ENCODE measurements at regions not wholly inside any gene's neighbourhood (a gene's known extent, or its start where the extent isn't known, plus 50 kb on each side); places are given as distances from the start of the nearest gene placed in this dataset.

DNA sequence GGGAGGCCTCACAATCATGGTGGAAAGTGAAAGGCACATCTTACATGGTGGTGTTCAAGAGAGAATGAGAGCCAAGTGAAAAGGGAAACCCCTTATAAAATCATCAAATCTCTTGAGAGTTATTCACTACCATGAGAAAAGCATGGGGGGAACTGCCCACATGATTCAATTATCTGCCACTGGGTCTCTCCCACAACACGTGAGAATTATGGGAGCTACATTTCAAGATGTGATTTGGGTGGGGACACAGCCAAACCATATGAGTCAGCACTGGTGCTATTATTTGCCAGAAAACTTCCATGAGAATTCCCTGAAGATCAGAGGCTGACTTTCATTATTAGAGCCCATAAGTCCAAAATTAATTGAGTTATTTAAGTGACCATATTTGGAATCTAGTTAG lies 1001.2 kb upstream of the POT1 start:
- no peak for DNase-seq (ENCODE audit: low read depth, low spot score)
- Histone ChIP-seq H3K9ac (ENCODE audit: control insufficient read depth, extremely low read depth, insufficient read depth, low read length) (no peak overlapping the region), H3K4me2 (ENCODE audit: control insufficient read depth, extremely low read depth, insufficient read depth, low read depth, low read length) (no peak overlapping the region), H3K9me1 (ENCODE audit: control insufficient read depth, extremely low read depth, insufficient read depth, low read length) (no peaks in the 10 kb centered on the region), H4K20me1 (ENCODE audit: control insufficient read depth, extremely low read depth, insufficient read depth, low read length) (no peaks in the 10 kb centered on the region), H3K4me3 (ENCODE audit: control insufficient read depth in 2 of 3, extremely low read depth in 1 of 3, insufficient read depth in 2 of 3, low read depth in 1 of 3, low read length in 3 of 3) (no peak overlapping the region), H3K4me1 (ENCODE audit: control insufficient read depth, extremely low read depth, insufficient read depth, low read length) (peaks cover 6% of the 10 kb centered on the region), H2AFZ (ENCODE audit: control insufficient read depth, low read length) (no peak overlapping the region), H3K27me3 (ENCODE audit: control insufficient read depth, extremely low read depth, insufficient read depth, low read length) (no peaks in the 10 kb centered on the region), H3K27ac (ENCODE audit: control insufficient read depth, insufficient read depth, low read length) (no peak overlapping the region), H3K79me2 (ENCODE audit: control insufficient read depth, insufficient read depth, low read length) (no peaks in the 10 kb centered on the region), H3K9me3 (ENCODE audit: control insufficient read depth, low read depth, low read length) (no peaks in the 10 kb centered on the region), H3K36me3 (ENCODE audit: control insufficient read depth in 2 of 2, extremely low read depth in 1 of 2, insufficient read depth in 2 of 2, low read length in 2 of 2) (no peaks in the 10 kb centered on the region)
- TF ChIP-seq CTCF (optimal IDR thresholded peaks at IDR 0.05 in 1 of 3, IDR thresholded peaks at IDR 0.05 in 1 of 3, conservative IDR thresholded peaks at IDR 0.05 in 1 of 3; ENCODE audit: extremely low read depth in 1 of 3, insufficient read depth in 2 of 3, low read length in 3 of 3) = no peak
- TF ChIP-seq EZH2 (IDR thresholded peaks at IDR 0.05; ENCODE audit: low read length) = no peak
- no peak for FAIRE-seq
- dilution Hi-C loops (cut with MboI; ENCODE audit: extremely low pct_ligation_motif_present, low sequenced_read_pairs) = no loop called here

DNA sequence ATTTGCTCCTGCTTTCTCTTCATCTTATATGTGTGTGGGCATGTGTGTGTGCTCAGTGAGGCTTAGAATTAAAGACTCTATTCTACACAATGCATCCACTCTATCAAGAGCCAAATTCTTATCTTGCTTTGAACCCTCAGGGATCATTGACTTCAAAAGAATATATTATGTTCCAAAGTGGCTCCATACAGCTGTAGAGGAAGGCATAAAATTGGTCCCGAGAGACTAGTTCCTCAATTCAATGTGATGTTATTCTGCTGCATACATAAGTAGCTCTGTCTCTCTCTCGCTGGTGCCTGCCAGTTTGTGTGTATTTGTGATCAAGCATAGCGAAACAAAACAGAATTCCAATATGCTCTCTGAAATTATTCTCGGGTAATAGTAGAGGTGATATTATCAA lies 997.9 kb upstream of the POT1 start:
- Histone ChIP-seq H3K36me3 (ENCODE audit: control insufficient read depth in 2 of 2, extremely low read depth in 1 of 2, insufficient read depth in 2 of 2, low read length in 2 of 2) (no peaks in the 10 kb centered on the region), H3K27ac (ENCODE audit: control insufficient read depth, insufficient read depth, low read length) (no peak overlapping the region), H4K20me1 (ENCODE audit: control insufficient read depth, extremely low read depth, insufficient read depth, low read length) (no peaks in the 10 kb centered on the region), H2AFZ (ENCODE audit: control insufficient read depth, low read length) (peak overlapping the region; percentile 75), H3K4me1 (ENCODE audit: control insufficient read depth, extremely low read depth, insufficient read depth, low read length) (peaks cover 3% of the 10 kb centered on the region), H3K4me3 (ENCODE audit: control insufficient read depth in 2 of 3, extremely low read depth in 1 of 3, insufficient read depth in 2 of 3, low read depth in 1 of 3, low read length in 3 of 3) (peak overlapping the region in 2 of 3 experiments; percentile 32 to 51), H3K4me2 (ENCODE audit: control insufficient read depth, extremely low read depth, insufficient read depth, low read depth, low read length) (peak overlapping the region; percentile 67), H3K9ac (ENCODE audit: control insufficient read depth, extremely low read depth, insufficient read depth, low read length) (no peak overlapping the region), H3K79me2 (ENCODE audit: control insufficient read depth, insufficient read depth, low read length) (no peaks in the 10 kb centered on the region), H3K27me3 (ENCODE audit: control insufficient read depth, extremely low read depth, insufficient read depth, low read length) (no peaks in the 10 kb centered on the region), H3K9me1 (ENCODE audit: control insufficient read depth, extremely low read depth, insufficient read depth, low read length) (no peaks in the 10 kb centered on the region), H3K9me3 (ENCODE audit: control insufficient read depth, low read depth, low read length) (no peaks in the 10 kb centered on the region)
- dilution Hi-C loops (cut with MboI; ENCODE audit: extremely low pct_ligation_motif_present, low sequenced_read_pairs) = no loop called here
- FAIRE-seq = no peak
- TF ChIP-seq CTCF (optimal IDR thresholded peaks at IDR 0.05 in 1 of 3, IDR thresholded peaks at IDR 0.05 in 1 of 3, conservative IDR thresholded peaks at IDR 0.05 in 1 of 3; ENCODE audit: extremely low read depth in 1 of 3, insufficient read depth in 2 of 3, low read length in 3 of 3) (no peak), EZH2 (IDR thresholded peaks at IDR 0.05; ENCODE audit: low read length) (no peak)
- no peak for DNase-seq (ENCODE audit: low read depth, low spot score)

Measured in keratinocyte (primary cell).